H9 (cell line): ENCODE measurements at regions not wholly inside any gene's neighbourhood (a gene's known extent, or its start where the extent isn't known, plus 50 kb on each side); places are given as distances from the start of the nearest gene placed in this dataset.

Experiments
- DNase-seq: peaks from one replicate; pipeline ENCODE4 v3.0.0-alpha.2; 2017
- H2AFZ ChIP-seq: one replicate; pipeline ENCODE4 v1.6.1; 2013; ENCODE audit warnings: mild to moderate bottlenecking, low read length, control low read depth, moderate library complexity
- H2AK5ac ChIP-seq: 2 replicates; pipeline ENCODE4 v1.6.1; 2013; ENCODE audit warnings: low read length, control low read depth, mixed read lengths; ENCODE audit not compliant: insufficient read length
- H2BK120ac ChIP-seq: one replicate; pipeline ENCODE4 v1.6.1; 2013; ENCODE audit warnings: low read depth, mild to moderate bottlenecking, low read length, control low read depth, inconsistent platforms; ENCODE audit not compliant: poor library complexity, severe bottlenecking
- H2BK12ac ChIP-seq: 2 replicates; pipeline ENCODE4 v1.6.1; 2013; ENCODE audit warnings: low read length, control low read depth, mixed read lengths, low read depth; ENCODE audit not compliant: insufficient read length
- H2BK15ac ChIP-seq: 2 replicates; pipeline ENCODE4 v1.6.1; 2013; ENCODE audit warnings: low read depth, low read length, control low read depth
- H2BK20ac ChIP-seq: one replicate; pipeline ENCODE4 v1.6.1; 2013; ENCODE audit warnings: low read depth, mild to moderate bottlenecking, low read length, control low read depth, inconsistent platforms; ENCODE audit not compliant: poor library complexity, severe bottlenecking
- H2BK5ac ChIP-seq: 2 replicates; pipeline ENCODE4 v1.6.1; 2013; ENCODE audit warnings: low read length, control low read depth, mixed read lengths; ENCODE audit not compliant: insufficient read length
- H3K14ac ChIP-seq: 2 replicates; pipeline ENCODE4 v1.6.1; 2013; ENCODE audit warnings: low read length, control low read depth; ENCODE audit not compliant: insufficient read depth
- H3K18ac ChIP-seq: 2 replicates; pipeline ENCODE4 v1.6.1; 2013; ENCODE audit warnings: low read depth, mild to moderate bottlenecking, mixed read lengths, low read length, control low read depth; ENCODE audit not compliant: insufficient read length
- H3K23ac ChIP-seq: 2 replicates; pipeline ENCODE4 v1.6.1; 2013; ENCODE audit warnings: low read length, control low read depth, mixed read lengths, low read depth; ENCODE audit not compliant: insufficient read length
- H3K23me2 ChIP-seq: 2 replicates; pipeline ENCODE4 v1.6.1; 2013; ENCODE audit warnings: low read depth, mild to moderate bottlenecking, mixed read lengths, low read length, control low read depth; ENCODE audit not compliant: insufficient read length, poor library complexity, severe bottlenecking
- H3K27ac ChIP-seq: 2 replicates; pipeline ENCODE4 v1.5.1; 2013; ENCODE audit warnings: low read length, control low read depth, mixed read lengths, low read depth; ENCODE audit not compliant: insufficient read length
- H3K27me3 ChIP-seq: 2 replicates; pipeline ENCODE4 v1.6.1; 2013; ENCODE audit warnings: low read length, control low read depth, inconsistent platforms; ENCODE audit not compliant: insufficient read depth
- H3K4ac ChIP-seq: 2 replicates; pipeline ENCODE4 v1.6.1; 2013; ENCODE audit warnings: low read depth, mild to moderate bottlenecking, control low read depth, inconsistent platforms, low read length, moderate library complexity
- H3K4me1 ChIP-seq: 2 replicates; pipeline ENCODE4 v1.6.1; 2013; ENCODE audit warnings: low read length, control low read depth, inconsistent platforms; ENCODE audit not compliant: insufficient read depth
- H3K4me2 ChIP-seq: 2 replicates; pipeline ENCODE4 v1.6.1; 2013; ENCODE audit warnings: low read length, control low read depth, mixed read lengths; ENCODE audit not compliant: insufficient read length, insufficient read depth
- H3K56ac ChIP-seq: 2 replicates; pipeline ENCODE4 v1.6.1; 2013; ENCODE audit warnings: low read depth, mild to moderate bottlenecking, mixed read lengths, low read length, control low read depth; ENCODE audit not compliant: insufficient read length
- H3K79me1 ChIP-seq: 2 replicates; pipeline ENCODE4 v1.6.1; 2013; ENCODE audit warnings: low read depth, mild to moderate bottlenecking, moderate library complexity, low read length, control low read depth, inconsistent platforms; ENCODE audit not compliant: insufficient read depth, poor library complexity, severe bottlenecking
- H3K79me2 ChIP-seq: 2 replicates; pipeline ENCODE4 v1.6.1; 2013; ENCODE audit warnings: low read length, control low read depth, inconsistent platforms; ENCODE audit not compliant: insufficient read depth
- H3K9ac ChIP-seq: 2 replicates; pipeline ENCODE4 v1.6.1; 2013; ENCODE audit warnings: low read length, control low read depth, mixed read lengths; ENCODE audit not compliant: insufficient read length; ENCODE audit errors: extremely low read depth
- H3K9me3 ChIP-seq: one replicate; pipeline ENCODE4 v1.6.1; 2013; ENCODE audit warnings: low read depth, low read length, inconsistent platforms; ENCODE audit not compliant: control insufficient read depth
- H3T11ph ChIP-seq: one replicate; pipeline ENCODE4 v1.6.1; 2013; ENCODE audit warnings: mild to moderate bottlenecking, low read length, control low read depth, inconsistent platforms
- H4K20me1 ChIP-seq: one replicate; pipeline ENCODE4 v1.6.1; 2013; ENCODE audit not compliant: control insufficient read depth, insufficient read length, insufficient read depth
- H4K5ac ChIP-seq: 2 replicates; pipeline ENCODE4 v1.6.1; 2013; ENCODE audit warnings: low read depth, mild to moderate bottlenecking, mixed read lengths, low read length, control low read depth; ENCODE audit not compliant: insufficient read length
- H4K8ac ChIP-seq: replicated peaks from 2 replicates; pipeline ENCODE4 v1.6.1; 2013; ENCODE audit warnings: low read length, control low read depth, mixed read lengths, low read depth; ENCODE audit not compliant: insufficient read length
- H4K91ac ChIP-seq: 2 replicates; pipeline ENCODE4 v1.6.1; 2013; ENCODE audit warnings: low read depth, mild to moderate bottlenecking, moderate library complexity, mixed read lengths, low read length, control low read depth; ENCODE audit not compliant: insufficient read length
- H3K27ac Mint-ChIP-seq, 3 experiments: 2 replicates in 2 of 3; 3 replicates in 1 of 3; pipeline ENCODE4 v1.8.0; 2020 to 2021; ENCODE audit warnings: mixed read lengths in 3 of 3, mild to moderate bottlenecking in 1 of 3, moderate library complexity in 1 of 3
- H3K27me3 Mint-ChIP-seq: 2 replicates; pipeline ENCODE4 v1.8.0; 2021; ENCODE audit warnings: low read depth, mild to moderate bottlenecking, moderate library complexity, mixed read lengths
- H3K36me3 Mint-ChIP-seq, 3 experiments: 2 replicates in 2 of 3; 3 replicates in 1 of 3; pipeline ENCODE4 v1.8.0; 2020 to 2021; ENCODE audit warnings: low read depth in 3 of 3, mixed read lengths in 3 of 3; ENCODE audit not compliant: insufficient read depth in 1 of 3
- H3K4me1 Mint-ChIP-seq, 2 experiments: 2 replicates each; pipeline ENCODE4 v1.8.0; 2020; ENCODE audit warnings: mixed read lengths in 2 of 2
- H3K4me3 Mint-ChIP-seq, 2 experiments: 2 replicates in 1 of 2; 3 replicates in 1 of 2; pipeline ENCODE4 v1.8.0; 2020 to 2021; ENCODE audit warnings: mild to moderate bottlenecking in 2 of 2, mixed read lengths in 2 of 2, moderate library complexity in 1 of 2
- H3K9me3 Mint-ChIP-seq, 2 experiments: 2 replicates in 1 of 2; 3 replicates in 1 of 2; pipeline ENCODE4 v1.8.0; 2020; ENCODE audit warnings: mild to moderate bottlenecking in 2 of 2, mixed read lengths in 2 of 2, moderate library complexity in 1 of 2
- WGBS: extraction: QIAGEN DNeasy Blood & Tissue Kit; methylation state at CpG from one replicate; pipeline ENCODE4 v1.1.7; 2013; ENCODE audit warnings: missing lambda C conversion rate, low lambda C conversion rate, mixed read lengths; ENCODE audit not compliant: insufficient read length; ENCODE audit errors: extremely low coverage; 5-methylcytosine and 5-hydroxymethylcytosine counted together
- TF ChIP-seq, protein P1 (sequence below): fragments of 200-600 bp; sonication (generic); conservative IDR thresholded peaks from 3 replicates; pipeline ENCODE4 v1.8.0; 2021; ENCODE audit warnings: antibody characterized with exemption, mild to moderate bottlenecking

DNA sequence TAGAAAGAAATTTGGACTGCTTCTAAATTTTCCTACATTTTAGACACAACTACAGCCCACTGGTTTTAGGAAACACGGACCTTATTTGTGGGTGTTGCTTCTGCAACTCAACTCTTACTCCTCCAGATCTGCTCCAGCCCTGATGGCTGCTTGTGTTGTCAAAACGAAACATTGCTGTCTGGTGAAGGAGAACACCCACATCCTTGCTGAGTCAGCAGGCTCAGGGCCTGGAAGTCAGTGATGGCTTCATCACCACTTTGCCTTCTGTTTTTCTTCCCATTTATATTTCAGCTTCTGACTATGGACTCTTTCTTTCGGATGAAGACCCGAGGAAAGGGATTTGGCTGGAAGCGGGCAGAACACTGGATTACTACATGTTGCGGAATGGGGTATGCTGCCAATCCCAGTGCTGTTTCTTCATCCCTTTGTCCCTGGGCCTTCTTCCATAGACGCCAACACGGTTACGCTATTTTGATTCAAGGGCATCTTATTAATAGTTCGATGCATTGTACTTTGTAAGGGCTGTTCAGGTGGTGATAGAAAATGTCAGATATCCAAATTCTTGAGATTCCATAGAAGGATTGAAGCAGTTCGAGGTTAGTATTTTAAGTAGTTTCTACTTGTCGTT is 392.6 kb upstream of the TPM1 start:
- H3K4me1 ChIP-seq, result no peaks in the 10 kb centered on the region
- H3K9me3 Mint-ChIP-seq, result no peaks in the 10 kb centered on the region
- no peak overlapping the region for H3K27ac ChIP-seq
- no peaks in the 10 kb centered on the region for H3K27me3 ChIP-seq
- H3K79me2 ChIP-seq, result no peaks in the 10 kb centered on the region
- H4K8ac ChIP-seq, result no peak overlapping the region
- H3K4me2 ChIP-seq, result no peak overlapping the region
- H2BK12ac ChIP-seq, result no peak overlapping the region
- TF ChIP-seq, protein P1, sequence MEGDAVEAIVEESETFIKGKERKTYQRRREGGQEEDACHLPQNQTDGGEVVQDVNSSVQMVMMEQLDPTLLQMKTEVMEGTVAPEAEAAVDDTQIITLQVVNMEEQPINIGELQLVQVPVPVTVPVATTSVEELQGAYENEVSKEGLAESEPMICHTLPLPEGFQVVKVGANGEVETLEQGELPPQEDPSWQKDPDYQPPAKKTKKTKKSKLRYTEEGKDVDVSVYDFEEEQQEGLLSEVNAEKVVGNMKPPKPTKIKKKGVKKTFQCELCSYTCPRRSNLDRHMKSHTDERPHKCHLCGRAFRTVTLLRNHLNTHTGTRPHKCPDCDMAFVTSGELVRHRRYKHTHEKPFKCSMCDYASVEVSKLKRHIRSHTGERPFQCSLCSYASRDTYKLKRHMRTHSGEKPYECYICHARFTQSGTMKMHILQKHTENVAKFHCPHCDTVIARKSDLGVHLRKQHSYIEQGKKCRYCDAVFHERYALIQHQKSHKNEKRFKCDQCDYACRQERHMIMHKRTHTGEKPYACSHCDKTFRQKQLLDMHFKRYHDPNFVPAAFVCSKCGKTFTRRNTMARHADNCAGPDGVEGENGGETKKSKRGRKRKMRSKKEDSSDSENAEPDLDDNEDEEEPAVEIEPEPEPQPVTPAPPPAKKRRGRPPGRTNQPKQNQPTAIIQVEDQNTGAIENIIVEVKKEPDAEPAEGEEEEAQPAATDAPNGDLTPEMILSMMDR, result no peak
- no peak overlapping the region for H3K27ac Mint-ChIP-seq
- no peak overlapping the region for H2BK15ac ChIP-seq
- H2BK120ac ChIP-seq, result no peak overlapping the region
- H3K18ac ChIP-seq, result no peak overlapping the region
- no peaks in the 10 kb centered on the region for H3K9me3 ChIP-seq
- H3T11ph ChIP-seq, result no peak overlapping the region
- H3K4me3 Mint-ChIP-seq, result no peak overlapping the region
- H3K23me2 ChIP-seq, result no peaks in the 10 kb centered on the region
- H2AFZ ChIP-seq, result no peak overlapping the region
- no peak overlapping the region for H2AK5ac ChIP-seq
- no peak overlapping the region for H3K23ac ChIP-seq
- 100% methylated on average over 2 of the region's 12 CpGs for WGBS
- H3K27me3 Mint-ChIP-seq, result no peaks in the 10 kb centered on the region
- DNase-seq, result no peak
- no peak overlapping the region for H3K9ac ChIP-seq
- peaks cover 8 to 13% (median 9%) of the 10 kb centered on the region in 3 experiments; a peak in 6 of 7 replicates for H3K36me3 Mint-ChIP-seq
- no peak overlapping the region for H3K56ac ChIP-seq
- H3K4ac ChIP-seq, result no peak overlapping the region
- H2BK5ac ChIP-seq, result no peak overlapping the region
- H2BK20ac ChIP-seq, result no peak overlapping the region
- H4K5ac ChIP-seq, result no peak overlapping the region
- no peak overlapping the region for H3K14ac ChIP-seq
- no peak overlapping the region for H4K91ac ChIP-seq
- H4K20me1 ChIP-seq, result no peaks in the 10 kb centered on the region
- peaks cover 13 to 14% of the 10 kb centered on the region in 2 experiments for H3K4me1 Mint-ChIP-seq
- H3K79me1 ChIP-seq, result no peaks in the 10 kb centered on the region
